Psoas muscle (tissue), 7 donors: ENCODE measurements at regions not wholly inside any gene's neighbourhood (a gene's known extent, or its start where the extent isn't known, plus 50 kb on each side); places are given as distances from the start of the nearest gene placed in this dataset.

Experiments
- ATAC-seq, 4 donors: fragments of 200-7000 bp; cut with Tn5 transposase; one replicate each; pipeline ENCODE4 v1.9.1; 2020; ENCODE audit warnings: moderate library complexity in 3 of 4, mild to moderate bottlenecking in 2 of 4
- DNase-seq, 2 donors: peaks; one replicate each; pipeline ENCODE4 v3.0.0-alpha.2; 2020
- H3K27ac ChIP-seq: fragments of 200-600 bp; one replicate; pipeline ENCODE4 v1.8.0; 2022
- H3K27me3 ChIP-seq, 3 donors: fragments of 200-600 bp in 1 of 3; one replicate each; pipeline versions ENCODE4 v1.6.1 to v1.8.0; 2013 to 2022; ENCODE audit warnings: low read length in 2 of 3, mild to moderate bottlenecking in 2 of 3, moderate library complexity in 1 of 3; ENCODE audit not compliant: insufficient read depth in 3 of 3
- H3K36me3 ChIP-seq, 2 donors: fragments of 200-600 bp in 1 of 2; one replicate each; pipeline versions ENCODE4 v1.6.1 to v1.8.0; 2013 to 2022; ENCODE audit warnings: low read depth in 1 of 2, mild to moderate bottlenecking in 1 of 2, moderate library complexity in 1 of 2; ENCODE audit not compliant: insufficient read depth in 1 of 2
- H3K4me1 ChIP-seq: fragments of 200-600 bp; one replicate; pipeline ENCODE4 v1.8.0; 2022
- H3K4me3 ChIP-seq: fragments of 200-600 bp; one replicate; pipeline ENCODE4 v1.8.0; 2022; ENCODE audit warnings: mild to moderate bottlenecking
- H3K9me3 ChIP-seq: fragments of 200-600 bp; one replicate; pipeline ENCODE4 v1.8.0; 2022
- CTCF ChIP-seq: fragments of 200-600 bp; IDR thresholded peaks from one replicate; pipeline ENCODE4 v1.8.0; 2022; ENCODE audit warnings: antibody characterized with exemption
- WGBS, 3 donors: extraction: QIAGEN DNeasy Blood & Tissue Kit; methylation state at CpG; one replicate each; pipeline versions ENCODE4 v1.1.6 to v1.1.7; 2013; 5-methylcytosine and 5-hydroxymethylcytosine counted together
- intact Hi-C, 2 donors: fragments of 100-400 bp; cut with DNase I; formaldehyde crosslinking; loops; one replicate each; pipeline versions ENCODE4 v1.11.0 to v1.14.2; 2022
- donor health status: healthy with polysubstance abuse.
- donor health status: DM: no; HTN: no; CAD: no; lungs with moderate emphysema.
- donor health status: Bipolar disorder and iron deficiency.
- donor health status: healthy.
- donor health status: DM: yes; HTN: yes; CAD: no.
- donor health status: DM: no; HTN: no; CAD: no.
- donor health status: DM: yes; HTN: yes; CAD: no.

GRCh38 chr1:117694543-117694942 is 88.7 kb downstream of the TENT5C start:
- intact Hi-C loops, result no loop called here

GRCh38 chr1:117695796-117696490 is 90.1 kb downstream of the TENT5C start:
- Histone ChIP-seq H3K36me3 (no peaks in the 10 kb centered on the region), H3K4me1 (no peaks in the 10 kb centered on the region), H3K27ac (peak overlapping the region; percentile 54), H3K4me3 (no peak overlapping the region), H3K9me3 (no peaks in the 10 kb centered on the region), H3K27me3 (no peaks in the 10 kb centered on the region)
- DNase-seq, result peak in 1 of 2 donors; percentile 32
- no peak for TF ChIP-seq CTCF
- 50 to 60% (median 54%) methylated on average over 9 of the region's 9 CpGs for WGBS, 3 donors
- peak; percentile 39 to 54 (median 44) for ATAC-seq
- intact Hi-C loops, result no loop called here

More at GRCh38 chr1:117694543-117694942, 88.7 kb downstream of the TENT5C start:
- Histone ChIP-seq H3K36me3 (no peaks in the 10 kb centered on the region), H3K9me3 (no peaks in the 10 kb centered on the region), H3K27ac (no peak overlapping the region), H3K4me1 (no peaks in the 10 kb centered on the region), H3K4me3 (no peak overlapping the region), H3K27me3 (no peaks in the 10 kb centered on the region)
- DNase-seq (no peak), ATAC-seq (no peak)
- TF ChIP-seq CTCF, result no peak
- 62 to 69% (median 65%) methylated on average over 3 of the region's 3 CpGs for WGBS, 3 donors

- DNase-seq (no peak), ATAC-seq (no peak)
- H3K4me3 ChIP-seq, result no peak overlapping the region
- intact Hi-C loops, result no loop called here
- no peak for TF ChIP-seq CTCF
- peak overlapping the region; percentile 54 for H3K27ac ChIP-seq
- 65 to 86% (median 84%) methylated on average over 1 of the region's 1 CpG for WGBS, 3 donors
- no peaks in the 10 kb centered on the region for H3K9me3 ChIP-seq
- no peaks in the 10 kb centered on the region for H3K4me1 ChIP-seq
- H3K36me3 ChIP-seq, result no peaks in the 10 kb centered on the region
- H3K27me3 ChIP-seq, result no peaks in the 10 kb centered on the region
Observed at GRCh38 chr1:117696561-117696960, 90.7 kb downstream of the TENT5C start.

- Histone ChIP-seq H3K4me1 (no peaks in the 10 kb centered on the region), H3K4me3 (no peak overlapping the region), H3K36me3 (no peaks in the 10 kb centered on the region), H3K9me3 (no peaks in the 10 kb centered on the region), H3K27ac (peak overlapping the region; percentile 54), H3K27me3 (no peaks in the 10 kb centered on the region)
- no peak for TF ChIP-seq CTCF
- ATAC-seq (no peak), DNase-seq (no peak)
- intact Hi-C loops, result no loop called here
Observed at GRCh38 chr1:117697220-117697781, 91.5 kb downstream of the TENT5C start.
